ENCODE measurements at regions not wholly inside any gene's neighbourhood (a gene's known extent, or its start where the extent isn't known, plus 50 kb on each side); places are given as distances from the start of the nearest gene placed in this dataset.

- DNase-seq (ENCODE audit: low spot score), result no peak
These were observed 568.7 kb downstream of the MED13L start for GRCh38 chr12:115708801-115709200.

GRCh38 chr12:115700896-115701465 is 576.5 kb downstream of the MED13L start:
- DNase-seq (ENCODE audit: low spot score), result no peak

- DNase-seq (ENCODE audit: low spot score), result no peak
These were observed 577.4 kb downstream of the MED13L start for GRCh38 chr12:115700081-115700480.

GRCh38 chr12:115698257-115698656 is 579.2 kb downstream of the MED13L start:
- DNase-seq (ENCODE audit: low spot score), result no peak

- DNase-seq (ENCODE audit: low spot score), result no peak
These were observed 580.2 kb downstream of the MED13L start for GRCh38 chr12:115697340-115697739.

GRCh38 chr12:115694564-115694963 is 582.9 kb downstream of the MED13L start:
- DNase-seq (ENCODE audit: low spot score), result no peak

- no peak for DNase-seq (ENCODE audit: low spot score)
These were observed 583.5 kb downstream of the MED13L start for GRCh38 chr12:115693970-115694369.

GRCh38 chr12:115691123-115691522 is 586.4 kb downstream of the MED13L start:
- no peak for DNase-seq (ENCODE audit: low spot score)

GRCh38 chr12:115687094-115687493 is 590.4 kb downstream of the MED13L start:
- DNase-seq (ENCODE audit: low spot score), result no peak

GRCh38 chr12:115683240-115683780 is 594.2 kb downstream of the MED13L start:
- DNase-seq (ENCODE audit: low spot score), result no peak

- no peak for DNase-seq (ENCODE audit: low spot score)
These were observed 596.5 kb downstream of the MED13L start for GRCh38 chr12:115680967-115681366.

- DNase-seq (ENCODE audit: low spot score), result no peak
These were observed 604.9 kb downstream of the MED13L start for GRCh38 chr12:115672506-115673080.

GRCh38 chr12:115672086-115672485 is 605.4 kb downstream of the MED13L start:
- no peak for DNase-seq (ENCODE audit: low spot score)

- no peak for DNase-seq (ENCODE audit: low spot score)
These were observed 606.6 kb downstream of the MED13L start for GRCh38 chr12:115670869-115671268.

GRCh38 chr12:115667116-115667515 is 610.4 kb downstream of the MED13L start:
- DNase-seq (ENCODE audit: low spot score), result no peak

GRCh38 chr12:115666168-115666567 is 611.3 kb downstream of the MED13L start:
- no peak for DNase-seq (ENCODE audit: low spot score)

- no peak for DNase-seq (ENCODE audit: low spot score)
These were observed 616.4 kb downstream of the MED13L start for GRCh38 chr12:115661112-115661511.

GRCh38 chr12:115660211-115660805 is 617.2 kb downstream of the MED13L start:
- no peak for DNase-seq (ENCODE audit: low spot score)

- no peak for DNase-seq (ENCODE audit: low spot score)
These were observed 618.1 kb downstream of the MED13L start for GRCh38 chr12:115659422-115659821.

- no peak for DNase-seq (ENCODE audit: low spot score)
These were observed 620.1 kb downstream of the MED13L start for GRCh38 chr12:115657081-115658013.

- DNase-seq (ENCODE audit: low spot score), result no peak
These were observed 627.5 kb downstream of the MED13L start for GRCh38 chr12:115650026-115650425.

GRCh38 chr12:115648463-115648862 is 629.0 kb downstream of the MED13L start:
- DNase-seq (ENCODE audit: low spot score), result no peak
